Activated CD8-positive, alpha-beta memory T cell treated with anti-CD3 and anti-CD28 coated beads, Interleukin-2, amount 50 U/mL, for 4 hours (primary cell): ENCODE measurements at regions not wholly inside any gene's neighbourhood (a gene's known extent, or its start where the extent isn't known, plus 50 kb on each side); places are given as distances from the start of the nearest gene placed in this dataset.

Experiments
- DNase-seq: peaks from one replicate; pipeline ENCODE4 v3.0.0-alpha.2; 2020

- DNase-seq = no peak
These were observed 182.8 kb downstream of the PIK3C3 start for GRCh38 chr18:42137693-42138375.

- no peak for DNase-seq
These were observed 186.4 kb downstream of the PIK3C3 start for GRCh38 chr18:42141439-42141838.

GRCh38 chr18:42155024-42155423, 200.0 kb downstream of the PIK3C3 start:
- DNase-seq = no peak

GRCh38 chr18:42156281-42156680, 201.2 kb downstream of the PIK3C3 start:
- DNase-seq = no peak

- no peak for DNase-seq
These were observed 202.4 kb downstream of the PIK3C3 start for GRCh38 chr18:42157420-42157819.

GRCh38 chr18:42157878-42158277, 202.8 kb downstream of the PIK3C3 start:
- DNase-seq = no peak

- no peak for DNase-seq
These were observed 204.1 kb downstream of the PIK3C3 start for GRCh38 chr18:42159146-42159545.

- no peak for DNase-seq
These were observed 208.3 kb downstream of the PIK3C3 start for GRCh38 chr18:42163321-42163720.

GRCh38 chr18:42164556-42164955, 209.5 kb downstream of the PIK3C3 start:
- DNase-seq = no peak

GRCh38 chr18:42165922-42166513, 211.0 kb downstream of the PIK3C3 start:
- DNase-seq = no peak

- DNase-seq = no peak
These were observed 213.5 kb downstream of the PIK3C3 start for GRCh38 chr18:42168487-42168886.

- DNase-seq = no peak
These were observed 213.9 kb downstream of the PIK3C3 start for GRCh38 chr18:42168907-42169306.

- DNase-seq = no peak
These were observed 219.9 kb downstream of the PIK3C3 start for GRCh38 chr18:42174909-42175308.

- no peak for DNase-seq
These were observed 221.6 kb downstream of the PIK3C3 start for GRCh38 chr18:42176599-42176998.

GRCh38 chr18:42177390-42177789, 222.4 kb downstream of the PIK3C3 start:
- DNase-seq = no peak

GRCh38 chr18:42178376-42179080, 223.5 kb downstream of the PIK3C3 start:
- DNase-seq = no peak

- DNase-seq = no peak
These were observed 224.6 kb downstream of the PIK3C3 start for GRCh38 chr18:42179542-42180121.

- no peak for DNase-seq
These were observed 226.4 kb downstream of the PIK3C3 start for GRCh38 chr18:42181474-42181873.

- no peak for DNase-seq
These were observed 228.0 kb downstream of the PIK3C3 start for GRCh38 chr18:42182728-42183700.

- DNase-seq = no peak
These were observed 228.7 kb downstream of the PIK3C3 start for GRCh38 chr18:42183746-42184145.

- DNase-seq = no peak
These were observed 229.8 kb downstream of the PIK3C3 start for GRCh38 chr18:42184685-42185477.

- DNase-seq = no peak
These were observed 230.5 kb downstream of the PIK3C3 start for GRCh38 chr18:42185486-42185885.
